Hypothalamus (tissue), 51 donors: ENCODE measurements at regions not wholly inside any gene's neighbourhood (a gene's known extent, or its start where the extent isn't known, plus 50 kb on each side); places are given as distances from the start of the nearest gene placed in this dataset.
"Not testable (repeated sequence)": the region's sequence is repeated elsewhere in the genome, so short reads cannot be mapped to it uniquely, and the experiment has no call there.

Experiments
- DNase-seq, 51 donors: peaks; one replicate each; lab custom pipeline; 2025; lab: John Stamatoyannopoulos, UW

GRCh38 chrX:46034868-46035267 is 510.4 kb downstream of the ZNF674 start:
- no peak for DNase-seq

GRCh38 chrX:46029777-46030176 is 515.4 kb downstream of the ZNF674 start:
- DNase-seq: no peak

GRCh38 chrX:46016296-46016695 is 528.9 kb downstream of the ZNF674 start:
- DNase-seq: no peak

GRCh38 chrX:46015653-46016052 is 529.6 kb downstream of the ZNF674 start:
- no peak for DNase-seq

GRCh38 chrX:45992402-45993123 is 552.7 kb downstream of the ZNF674 start:
- no peak for DNase-seq

GRCh38 chrX:45986971-45987370 is 558.2 kb downstream of the ZNF674 start:
- DNase-seq: no peak

- no peak for DNase-seq
These were observed 559.1 kb downstream of the ZNF674 start for GRCh38 chrX:45986081-45986480.

- DNase-seq: not testable (repeated sequence)
These were observed 562.1 kb downstream of the ZNF674 start for GRCh38 chrX:45982958-45983727.

- DNase-seq: no peak
These were observed 564.5 kb downstream of the ZNF674 start for GRCh38 chrX:45980726-45981125.

GRCh38 chrX:45975633-45976032 is 569.6 kb downstream of the ZNF674 start:
- no peak for DNase-seq

- no peak for DNase-seq
These were observed 572.6 kb downstream of the ZNF674 start for GRCh38 chrX:45972636-45973035.

- no peak for DNase-seq
These were observed 585.7 kb downstream of the ZNF674 start for GRCh38 chrX:45959567-45959966.

- no peak for DNase-seq
These were observed 588.9 kb downstream of the ZNF674 start for GRCh38 chrX:45956191-45956870.

- DNase-seq: no peak
These were observed 589.6 kb downstream of the ZNF674 start for GRCh38 chrX:45955661-45956060.

- no peak for DNase-seq
These were observed 591.2 kb downstream of the ZNF674 start for GRCh38 chrX:45954026-45954425.

- DNase-seq: no peak
These were observed 593.2 kb downstream of the ZNF674 start for GRCh38 chrX:45952030-45952429.

GRCh38 chrX:45935408-45935807 is 609.8 kb downstream of the ZNF674 start:
- no peak for DNase-seq

GRCh38 chrX:45912316-45912715 is 632.9 kb downstream of the ZNF674 start:
- no peak for DNase-seq

- DNase-seq: no peak
These were observed 637.4 kb downstream of the ZNF674 start for GRCh38 chrX:45907786-45908185.

- DNase-seq: no peak
These were observed 641.4 kb downstream of the ZNF674 start for GRCh38 chrX:45903781-45904201.

- no peak for DNase-seq
These were observed 644.2 kb downstream of the ZNF674 start for GRCh38 chrX:45900766-45901615.
